Tibial artery (tissue), 4 donors: ENCODE measurements at regions not wholly inside any gene's neighbourhood (a gene's known extent, or its start where the extent isn't known, plus 50 kb on each side); places are given as distances from the start of the nearest gene placed in this dataset.

Experiments
- DNase-seq, 2 donors: peaks; one replicate each; pipeline ENCODE4 v3.0.0-alpha.2; 2019
- H3K27ac ChIP-seq, 2 donors: fragments of 200-600 bp; sonication (generic) in 1 of 2; 1 replicate in 1 of 2; 2 replicates in 1 of 2; pipeline ENCODE4 v1.5.1; 2018 to 2019; ENCODE audit warnings: mild to moderate bottlenecking in 1 of 2
- H3K27me3 ChIP-seq, 2 donors: fragments of 200-600 bp; sonication (generic) in 1 of 2; one replicate each; pipeline versions ENCODE4 v1.5.1 to v1.6.0; 2016 to 2019
- H3K36me3 ChIP-seq, 3 donors: fragments of 200-600 bp; sonication (generic) in 2 of 3; one replicate each; pipeline ENCODE4 v1.5.1; 2016 to 2019; ENCODE audit warnings: mild to moderate bottlenecking in 2 of 3
- H3K4me1 ChIP-seq, 4 donors: fragments of 200-600 bp; sonication (generic) in 2 of 4; 1 replicate in 3 of 4; 2 replicates in 1 of 4; pipeline ENCODE4 v1.5.1; 2016 to 2019
- H3K4me3 ChIP-seq, 2 donors: fragments of 200-600 bp; sonication (generic) in 1 of 2; 1 replicate in 1 of 2; 2 replicates in 1 of 2; pipeline ENCODE4 v1.5.1; 2018 to 2019; ENCODE audit warnings: mild to moderate bottlenecking in 2 of 2
- H3K9me3 ChIP-seq, 3 donors: fragments of 200-600 bp; sonication (generic) in 1 of 3; one replicate each; pipeline ENCODE4 v1.5.1; 2016 to 2019
- intact Hi-C: fragments of 100-400 bp; cut with DNase I; formaldehyde crosslinking; loops from one replicate; pipeline ENCODE4 v1.15.0; 2023; ENCODE audit warnings: low total_unique reads
- TF ChIP-seq, protein P1 (sequence below), 2 experiments: fragments of 200-600 bp in 1 of 2; fragments of 450-650 bp in 1 of 2; IDR thresholded peaks; one replicate each; pipeline ENCODE4 v1.5.1; 2017 to 2019; ENCODE audit warnings: antibody characterized with exemption in 2 of 2, mild to moderate bottlenecking in 1 of 2, moderate library complexity in 1 of 2

DNA sequence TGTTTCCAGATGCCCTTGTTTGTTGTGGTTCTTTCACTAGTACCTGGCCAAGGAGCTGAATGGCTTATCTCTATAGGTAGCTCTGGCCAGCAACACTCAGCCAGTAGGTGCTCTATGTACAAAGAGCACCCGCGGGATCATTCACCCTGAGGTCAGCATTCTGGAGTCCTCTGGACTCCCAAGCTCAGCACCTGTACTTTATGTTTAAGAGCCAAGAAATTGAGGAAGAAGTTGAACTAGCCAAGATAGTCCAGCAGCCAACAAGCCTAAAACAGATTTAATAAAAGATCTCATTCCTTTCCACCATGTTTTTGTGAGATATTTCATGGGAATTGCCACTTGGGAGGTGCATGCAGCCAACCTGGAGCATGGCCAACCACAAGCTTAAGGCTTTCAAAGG, 242.6 kb upstream of the PAPPA start:
- intact Hi-C loops, result no loop called here
- Histone ChIP-seq H3K27ac (no peak overlapping the region), H3K27me3 (no peaks in the 10 kb centered on the region), H3K36me3 (no peaks in the 10 kb centered on the region), H3K4me1 (no peaks in the 10 kb centered on the region), H3K9me3 (no peaks in the 10 kb centered on the region), H3K4me3 (no peak overlapping the region)
- no peak for DNase-seq
- TF ChIP-seq, protein P1, sequence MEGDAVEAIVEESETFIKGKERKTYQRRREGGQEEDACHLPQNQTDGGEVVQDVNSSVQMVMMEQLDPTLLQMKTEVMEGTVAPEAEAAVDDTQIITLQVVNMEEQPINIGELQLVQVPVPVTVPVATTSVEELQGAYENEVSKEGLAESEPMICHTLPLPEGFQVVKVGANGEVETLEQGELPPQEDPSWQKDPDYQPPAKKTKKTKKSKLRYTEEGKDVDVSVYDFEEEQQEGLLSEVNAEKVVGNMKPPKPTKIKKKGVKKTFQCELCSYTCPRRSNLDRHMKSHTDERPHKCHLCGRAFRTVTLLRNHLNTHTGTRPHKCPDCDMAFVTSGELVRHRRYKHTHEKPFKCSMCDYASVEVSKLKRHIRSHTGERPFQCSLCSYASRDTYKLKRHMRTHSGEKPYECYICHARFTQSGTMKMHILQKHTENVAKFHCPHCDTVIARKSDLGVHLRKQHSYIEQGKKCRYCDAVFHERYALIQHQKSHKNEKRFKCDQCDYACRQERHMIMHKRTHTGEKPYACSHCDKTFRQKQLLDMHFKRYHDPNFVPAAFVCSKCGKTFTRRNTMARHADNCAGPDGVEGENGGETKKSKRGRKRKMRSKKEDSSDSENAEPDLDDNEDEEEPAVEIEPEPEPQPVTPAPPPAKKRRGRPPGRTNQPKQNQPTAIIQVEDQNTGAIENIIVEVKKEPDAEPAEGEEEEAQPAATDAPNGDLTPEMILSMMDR (IDR thresholded peaks at IDR 0.05), result no peak

DNA sequence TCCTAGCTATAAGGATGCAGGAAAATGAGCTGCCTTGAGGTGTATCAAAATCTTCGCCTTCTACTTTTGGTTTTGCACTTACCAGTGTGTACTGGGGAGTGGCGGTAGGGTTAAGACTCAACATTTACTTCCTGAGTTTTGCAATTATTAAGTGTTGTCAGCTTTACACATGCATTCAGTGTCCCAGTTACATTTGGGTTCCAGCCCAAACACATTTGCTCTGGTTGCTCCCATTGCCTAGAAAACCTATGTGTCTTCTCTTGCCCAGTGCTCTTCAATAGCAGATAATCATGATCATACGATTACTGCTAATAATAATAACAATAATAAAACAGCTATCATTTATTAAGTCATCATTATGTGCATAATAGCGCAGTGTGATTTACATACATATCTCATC, 241.5 kb upstream of the PAPPA start:
- no peak for DNase-seq
- Histone ChIP-seq H3K27ac (no peak overlapping the region), H3K4me1 (no peaks in the 10 kb centered on the region), H3K36me3 (no peaks in the 10 kb centered on the region), H3K9me3 (no peaks in the 10 kb centered on the region), H3K4me3 (no peak overlapping the region), H3K27me3 (no peaks in the 10 kb centered on the region)
- TF ChIP-seq, protein P1 (IDR thresholded peaks at IDR 0.05), result no peak
- intact Hi-C loops, result no loop called here

DNA sequence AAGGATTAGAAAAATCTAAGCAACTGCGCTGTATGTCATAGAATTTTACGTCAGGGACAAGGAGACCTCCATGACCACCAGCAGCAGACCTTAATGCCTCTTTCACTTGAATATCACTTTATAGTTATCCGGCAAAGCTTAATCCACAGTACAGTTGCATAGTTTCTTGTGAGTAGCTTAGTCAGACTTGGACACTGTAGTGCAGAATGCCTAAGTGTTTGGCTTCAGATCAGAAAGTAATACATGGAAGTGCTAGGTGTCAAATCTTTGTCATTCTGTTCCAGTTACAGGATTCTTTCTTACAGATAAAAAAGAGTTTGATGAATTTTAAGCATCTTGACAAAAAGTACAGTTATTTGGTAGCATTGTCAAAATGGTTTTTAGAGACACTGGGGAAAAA, 239.9 kb upstream of the PAPPA start:
- intact Hi-C loops, result no loop called here
- no peaks in the 10 kb centered on the region for H3K4me1 ChIP-seq
- no peak for DNase-seq
- no peak overlapping the region for H3K27ac ChIP-seq
- no peaks in the 10 kb centered on the region for H3K27me3 ChIP-seq
- no peaks in the 10 kb centered on the region for H3K9me3 ChIP-seq
- H3K36me3 ChIP-seq, result no peaks in the 10 kb centered on the region
- no peak overlapping the region for H3K4me3 ChIP-seq
- TF ChIP-seq, protein P1 (IDR thresholded peaks at IDR 0.05), result no peak

DNA sequence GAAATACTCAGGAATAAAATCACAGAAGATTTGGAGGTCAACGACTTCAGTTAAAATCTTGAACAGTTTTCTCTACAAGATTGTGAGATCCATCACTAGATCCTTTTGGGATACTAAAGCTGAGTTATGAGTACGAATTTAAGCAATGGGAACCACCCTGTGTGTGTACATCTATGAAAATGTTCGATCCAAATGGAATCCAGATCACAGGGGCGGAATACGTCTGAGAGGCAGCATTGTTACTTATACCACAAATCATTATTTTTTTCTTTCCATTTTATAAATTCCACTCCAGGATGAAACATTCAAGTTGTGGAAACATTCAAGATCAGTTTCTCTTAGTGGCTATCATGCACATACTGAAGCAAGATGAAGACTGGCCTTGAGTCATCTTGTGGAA, 239.3 kb upstream of the PAPPA start:
- no peak overlapping the region for H3K27ac ChIP-seq
- H3K4me1 ChIP-seq, result no peaks in the 10 kb centered on the region
- H3K9me3 ChIP-seq, result no peaks in the 10 kb centered on the region
- H3K27me3 ChIP-seq, result no peaks in the 10 kb centered on the region
- intact Hi-C loops, result no loop called here
- H3K4me3 ChIP-seq, result no peak overlapping the region
- no peaks in the 10 kb centered on the region for H3K36me3 ChIP-seq
- TF ChIP-seq, protein P1 (IDR thresholded peaks at IDR 0.05), result no peak
- DNase-seq, result no peak

DNA sequence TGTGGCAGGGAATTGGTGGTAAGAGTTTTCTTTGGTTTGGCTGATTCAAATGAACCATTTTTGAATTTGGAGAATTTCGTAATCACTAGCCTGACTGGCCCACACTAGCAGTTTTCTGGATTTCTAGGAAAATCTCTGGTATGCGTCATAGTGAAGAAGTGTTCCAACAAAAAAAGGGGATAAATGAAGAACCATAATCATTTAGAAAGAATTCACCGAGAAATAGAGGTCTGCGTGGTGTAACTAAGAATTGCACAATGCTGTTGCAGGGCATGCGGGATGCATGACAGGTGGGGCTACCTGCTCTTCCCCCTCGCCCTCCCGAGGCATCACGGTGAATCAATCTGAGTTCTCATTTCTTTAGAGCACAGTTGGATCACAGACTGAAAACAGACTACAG, 232.3 kb upstream of the PAPPA start:
- Histone ChIP-seq H3K27me3 (no peaks in the 10 kb centered on the region), H3K4me3 (no peak overlapping the region), H3K36me3 (no peaks in the 10 kb centered on the region), H3K4me1 (no peaks in the 10 kb centered on the region), H3K9me3 (no peaks in the 10 kb centered on the region), H3K27ac (no peak overlapping the region)
- DNase-seq, result no peak
- TF ChIP-seq, protein P1 (IDR thresholded peaks at IDR 0.05), result no peak
- intact Hi-C loops, result no loop called here

DNA sequence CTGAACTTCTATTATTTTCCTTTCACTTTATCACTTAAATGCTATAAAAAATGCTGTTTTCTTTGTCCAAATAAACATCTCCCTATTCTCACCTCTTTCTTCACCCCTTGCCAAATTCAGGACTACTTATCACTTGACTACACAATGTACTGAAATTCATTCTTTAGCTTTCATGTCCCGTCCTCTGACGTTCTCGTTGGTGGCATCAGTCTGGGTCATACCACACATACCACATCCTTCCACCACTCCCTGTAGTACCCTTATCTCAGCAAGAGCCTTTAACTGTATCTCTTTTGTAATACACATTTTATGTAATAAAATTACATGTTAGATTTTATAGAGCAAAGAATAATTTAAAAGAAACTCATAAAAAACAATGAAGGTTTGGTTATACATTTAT, 231.1 kb upstream of the PAPPA start:
- Histone ChIP-seq H3K36me3 (no peaks in the 10 kb centered on the region), H3K4me1 (no peaks in the 10 kb centered on the region), H3K9me3 (no peaks in the 10 kb centered on the region), H3K4me3 (no peak overlapping the region), H3K27me3 (no peaks in the 10 kb centered on the region), H3K27ac (no peak overlapping the region)
- TF ChIP-seq, protein P1 (IDR thresholded peaks at IDR 0.05), result no peak
- intact Hi-C loops, result no loop called here
- no peak for DNase-seq
